Neural cell (in vitro differentiated cells): ENCODE measurements at regions not wholly inside any gene's neighbourhood (a gene's known extent, or its start where the extent isn't known, plus 50 kb on each side); places are given as distances from the start of the nearest gene placed in this dataset.

ENCODE experiments used
- CTCF ChIP-seq: fragments of 450-650 bp; IDR thresholded peaks from 2 replicates; pipeline ENCODE4 v1.5.1; 2014; ENCODE audit warnings: antibody characterized with exemption, mild to moderate bottlenecking, moderate library complexity; ENCODE audit not compliant: poor library complexity, severe bottlenecking
- EZH2 ChIP-seq: fragments of 200-600, 300-800 bp; shearing (Covaris generic), sonication (generic); IDR thresholded peaks from 2 replicates; pipeline ENCODE4 v1.6.1; 2014; ENCODE audit warnings: antibody characterized with exemption, low read length, borderline replicate concordance, mild to moderate bottlenecking; ENCODE audit not compliant: insufficient read depth, poor library complexity, severe bottlenecking
- REST ChIP-seq: IDR thresholded peaks from 2 replicates; pipeline ENCODE4 v1.6.1; 2012; ENCODE audit warnings: borderline replicate concordance

- TF ChIP-seq EZH2 = no peak
- no peak for TF ChIP-seq REST
- no peak for TF ChIP-seq CTCF
Observed at GRCh38 chr7:45978731-45979211, 57.7 kb upstream of the IGFBP3 start.
